ENCODE measurements at regions not wholly inside any gene's neighbourhood (a gene's known extent, or its start where the extent isn't known, plus 50 kb on each side); places are given as distances from the start of the nearest gene placed in this dataset.
A peak's percentile ranks its signal among the peaks of the same experiment; 100 is the strongest.

DNA sequence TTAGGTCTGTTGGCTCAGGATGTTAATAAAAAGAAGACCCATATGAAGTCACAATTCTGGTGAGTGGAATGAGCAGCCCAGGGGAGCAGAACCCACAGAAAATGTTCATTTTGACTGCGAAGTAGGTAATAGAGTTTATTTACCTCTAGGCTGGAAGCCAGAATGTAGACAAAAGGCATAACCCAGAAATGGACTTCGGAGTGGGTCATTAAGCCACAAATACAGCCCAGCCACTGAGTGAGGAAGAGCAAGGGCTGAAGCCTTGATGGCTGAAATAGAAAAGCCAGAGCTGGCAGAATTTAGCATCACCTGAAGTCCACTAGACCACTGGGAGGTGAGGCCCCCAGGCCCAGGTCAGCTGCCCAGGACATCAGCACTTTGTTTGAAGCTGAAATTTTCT, 168.0 kb downstream of the NXNL2 start:
- ChIA-PET CTCF (no interaction called here), POLR2A (no interaction called here)
- H3K4me1 ChIP-seq (ENCODE audit: control insufficient read depth in 1 of 2, insufficient read depth in 2 of 2, low read depth in 1 of 2, low read length in 1 of 2), result peaks cover 0 to 2% of the 10 kb centered on the region in 2 experiments; a peak in 1 of 4 replicates
- H3K27me3 ChIP-seq (ENCODE audit: insufficient read depth), result no peaks in the 10 kb centered on the region
- no peak overlapping the region for H3K9ac ChIP-seq
- H3K36me3 ChIP-seq (replicated peaks in 1 of 2; ENCODE audit: control insufficient read depth in 1 of 2, insufficient read depth in 2 of 2, low read length in 1 of 2), result no peaks in the 10 kb centered on the region
- WGBS (ENCODE audit: low lambda C conversion rate), result 74% methylated on average over 2 of the region's 2 CpGs
- no peak for TF ChIP-seq MAX (IDR thresholded peaks at IDR 0.05; ENCODE audit: low read depth)
- TF ChIP-seq CHD2 (IDR thresholded peaks at IDR 0.05; ENCODE audit: low read length, partially characterized antibody), result no peak
- no peak for TF ChIP-seq EZH2phosphoT487 (IDR thresholded peaks at IDR 0.05; ENCODE audit: borderline replicate concordance, low read depth)
- no peak for TF ChIP-seq NRF1 (IDR thresholded peaks at IDR 0.05; ENCODE audit: low read depth, low read length)
- no peak for TF ChIP-seq EP300 (IDR thresholded peaks at IDR 0.05; ENCODE audit: borderline replicate concordance in 1 of 2, low read depth in 1 of 2, low read length in 1 of 2)
- no peak for TF ChIP-seq RCOR1 (IDR thresholded peaks at IDR 0.05; ENCODE audit: low read length)
- no peak for TF ChIP-seq FOSL2 (IDR thresholded peaks at IDR 0.05; ENCODE audit: borderline replicate concordance, low read depth)
- H4K20me1 ChIP-seq (ENCODE audit: insufficient read depth), result no peaks in the 10 kb centered on the region
- H2AFZ ChIP-seq (ENCODE audit: low read depth), result no peak overlapping the region
- H3K9me2 ChIP-seq, result no peaks in the 10 kb centered on the region
- DNase-seq, result no peak
- no peak overlapping the region for H3K27ac ChIP-seq (ENCODE audit: low read depth in 2 of 2, low read length in 1 of 2)
- no peak overlapping the region for H3K4me2 ChIP-seq
- H3K79me2 ChIP-seq (ENCODE audit: insufficient read depth), result no peaks in the 10 kb centered on the region
- no peak overlapping the region for H3K4me3 ChIP-seq (ENCODE audit: low read depth in 2 of 2, low read length in 1 of 2)
- H3F3A ChIP-seq (replicated peaks; ENCODE audit: insufficient read depth), result no peaks in the 10 kb centered on the region
- no peaks in the 10 kb centered on the region for H3K9me3 ChIP-seq

DNA sequence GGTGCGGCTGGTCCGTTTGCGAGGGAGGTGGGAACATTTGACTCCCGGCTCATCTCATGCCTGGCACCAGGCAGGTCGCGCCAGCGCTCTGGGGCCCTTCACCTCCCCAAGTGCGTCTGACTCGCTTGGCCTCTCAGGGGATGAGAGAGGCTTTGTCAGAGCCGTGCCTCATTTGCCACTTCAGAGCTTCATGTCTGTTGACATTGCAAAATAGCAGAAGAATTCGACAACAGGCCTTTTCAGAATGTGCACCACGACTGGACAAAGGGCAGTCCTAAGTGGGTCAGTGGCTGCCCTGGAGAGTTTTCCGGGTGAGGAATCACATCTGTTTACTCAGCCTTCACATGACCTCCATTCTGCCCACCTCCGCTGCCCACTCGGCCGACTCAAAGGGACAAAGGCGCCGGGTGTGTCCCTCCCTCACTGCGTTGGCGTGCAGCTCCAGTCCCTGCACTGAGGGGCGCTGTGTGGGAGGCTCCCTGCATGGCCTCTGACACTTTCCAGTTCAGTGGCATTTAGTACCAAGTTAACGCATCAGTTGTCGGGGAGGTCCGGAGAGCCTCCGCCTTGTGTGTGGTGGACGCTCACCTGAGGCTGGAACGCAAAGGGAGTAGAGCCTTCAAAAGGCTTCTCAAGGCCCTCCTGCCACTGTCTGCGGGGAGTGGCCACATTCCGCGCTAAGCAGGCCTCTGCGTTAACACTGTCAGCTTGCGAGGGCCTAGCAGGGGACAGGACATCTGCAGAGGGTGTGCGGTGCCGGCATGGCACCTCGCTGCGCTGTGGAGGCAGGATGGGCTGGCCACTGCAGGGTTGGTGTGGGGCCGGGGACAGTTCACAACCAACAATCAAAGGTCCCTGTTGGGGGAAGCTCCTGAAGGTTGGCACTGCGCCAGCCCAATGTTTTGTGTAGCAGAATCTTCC, 171.5 kb downstream of the NXNL2 start:
- POLR2A ChIA-PET, result no interaction called here
- peak; percentile 41 for DNase-seq
- Histone ChIP-seq H4K20me1 (ENCODE audit: insufficient read depth) (no peaks in the 10 kb centered on the region), H3K27me3 (ENCODE audit: insufficient read depth) (no peaks in the 10 kb centered on the region), H3K4me3 (ENCODE audit: low read depth in 2 of 2, low read length in 1 of 2) (no peak overlapping the region), H3K79me2 (ENCODE audit: insufficient read depth) (no peaks in the 10 kb centered on the region), H3K27ac (ENCODE audit: low read depth in 2 of 2, low read length in 1 of 2) (no peak overlapping the region), H3K4me1 (ENCODE audit: control insufficient read depth in 1 of 2, insufficient read depth in 2 of 2, low read depth in 1 of 2, low read length in 1 of 2) (peaks cover 0 to 2% of the 10 kb centered on the region in 2 experiments; a peak in 1 of 4 replicates), H3K4me2 (no peak overlapping the region), H3K36me3 (replicated peaks in 1 of 2; ENCODE audit: control insufficient read depth in 1 of 2, insufficient read depth in 2 of 2, low read length in 1 of 2) (no peaks in the 10 kb centered on the region), H3F3A (replicated peaks; ENCODE audit: insufficient read depth) (no peaks in the 10 kb centered on the region), H3K9me2 (no peaks in the 10 kb centered on the region), H3K9ac (no peak overlapping the region), H3K9me3 (no peaks in the 10 kb centered on the region), H2AFZ (ENCODE audit: low read depth) (no peak overlapping the region)
- CTCF ChIA-PET, result interaction anchor here (0.6 kb wide), 1 partner anchor 162 kb away, joined by 3 read pairs; no protein-coding TSS in a partner anchor
- 71% methylated on average over 16 of the region's 38 CpGs for WGBS (ENCODE audit: low lambda C conversion rate)
- TF ChIP-seq POLR2AphosphoS5 (IDR thresholded peaks at IDR 0.05; ENCODE audit: low read depth, low read length) (no peak), FOSL2 (IDR thresholded peaks at IDR 0.05; ENCODE audit: borderline replicate concordance, low read depth) (no peak), TAF1 (IDR thresholded peaks at IDR 0.05; ENCODE audit: borderline replicate concordance, low read depth, low read length) (no peak), MXI1 (IDR thresholded peaks at IDR 0.05; ENCODE audit: low read depth, low read length) (no peak), RCOR1 (IDR thresholded peaks at IDR 0.05; ENCODE audit: low read length) (no peak), FOXJ3 (CRISPR knock-in tag; IDR thresholded peaks at IDR 0.05) (no peak), YY1 (IDR thresholded peaks at IDR 0.05; ENCODE audit: low read depth) (no peak), IRF3 (IDR thresholded peaks at IDR 0.05; ENCODE audit: low read depth, low read length) (no peak), FOXM1 (IDR thresholded peaks at IDR 0.05; ENCODE audit: low read depth) (no peak), NFIC (IDR thresholded peaks at IDR 0.05; ENCODE audit: borderline replicate concordance) (no peak), MEF2A (IDR thresholded peaks at IDR 0.05; ENCODE audit: borderline replicate concordance, low read depth) (no peak)
- TF ChIP-seq, protein P1, sequence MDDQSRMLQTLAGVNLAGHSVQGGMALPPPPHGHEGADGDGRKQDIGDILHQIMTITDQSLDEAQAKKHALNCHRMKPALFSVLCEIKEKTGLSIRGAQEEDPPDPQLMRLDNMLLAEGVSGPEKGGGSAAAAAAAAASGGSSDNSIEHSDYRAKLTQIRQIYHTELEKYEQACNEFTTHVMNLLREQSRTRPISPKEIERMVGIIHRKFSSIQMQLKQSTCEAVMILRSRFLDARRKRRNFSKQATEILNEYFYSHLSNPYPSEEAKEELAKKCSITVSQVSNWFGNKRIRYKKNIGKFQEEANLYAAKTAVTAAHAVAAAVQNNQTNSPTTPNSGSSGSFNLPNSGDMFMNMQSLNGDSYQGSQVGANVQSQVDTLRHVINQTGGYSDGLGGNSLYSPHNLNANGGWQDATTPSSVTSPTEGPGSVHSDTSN (IDR thresholded peaks at IDR 0.05), result no peak
- TF ChIP-seq, protein P2, sequence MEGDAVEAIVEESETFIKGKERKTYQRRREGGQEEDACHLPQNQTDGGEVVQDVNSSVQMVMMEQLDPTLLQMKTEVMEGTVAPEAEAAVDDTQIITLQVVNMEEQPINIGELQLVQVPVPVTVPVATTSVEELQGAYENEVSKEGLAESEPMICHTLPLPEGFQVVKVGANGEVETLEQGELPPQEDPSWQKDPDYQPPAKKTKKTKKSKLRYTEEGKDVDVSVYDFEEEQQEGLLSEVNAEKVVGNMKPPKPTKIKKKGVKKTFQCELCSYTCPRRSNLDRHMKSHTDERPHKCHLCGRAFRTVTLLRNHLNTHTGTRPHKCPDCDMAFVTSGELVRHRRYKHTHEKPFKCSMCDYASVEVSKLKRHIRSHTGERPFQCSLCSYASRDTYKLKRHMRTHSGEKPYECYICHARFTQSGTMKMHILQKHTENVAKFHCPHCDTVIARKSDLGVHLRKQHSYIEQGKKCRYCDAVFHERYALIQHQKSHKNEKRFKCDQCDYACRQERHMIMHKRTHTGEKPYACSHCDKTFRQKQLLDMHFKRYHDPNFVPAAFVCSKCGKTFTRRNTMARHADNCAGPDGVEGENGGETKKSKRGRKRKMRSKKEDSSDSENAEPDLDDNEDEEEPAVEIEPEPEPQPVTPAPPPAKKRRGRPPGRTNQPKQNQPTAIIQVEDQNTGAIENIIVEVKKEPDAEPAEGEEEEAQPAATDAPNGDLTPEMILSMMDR (IDR thresholded peaks at IDR 0.05), result no peak
- TF ChIP-seq, protein P3, sequence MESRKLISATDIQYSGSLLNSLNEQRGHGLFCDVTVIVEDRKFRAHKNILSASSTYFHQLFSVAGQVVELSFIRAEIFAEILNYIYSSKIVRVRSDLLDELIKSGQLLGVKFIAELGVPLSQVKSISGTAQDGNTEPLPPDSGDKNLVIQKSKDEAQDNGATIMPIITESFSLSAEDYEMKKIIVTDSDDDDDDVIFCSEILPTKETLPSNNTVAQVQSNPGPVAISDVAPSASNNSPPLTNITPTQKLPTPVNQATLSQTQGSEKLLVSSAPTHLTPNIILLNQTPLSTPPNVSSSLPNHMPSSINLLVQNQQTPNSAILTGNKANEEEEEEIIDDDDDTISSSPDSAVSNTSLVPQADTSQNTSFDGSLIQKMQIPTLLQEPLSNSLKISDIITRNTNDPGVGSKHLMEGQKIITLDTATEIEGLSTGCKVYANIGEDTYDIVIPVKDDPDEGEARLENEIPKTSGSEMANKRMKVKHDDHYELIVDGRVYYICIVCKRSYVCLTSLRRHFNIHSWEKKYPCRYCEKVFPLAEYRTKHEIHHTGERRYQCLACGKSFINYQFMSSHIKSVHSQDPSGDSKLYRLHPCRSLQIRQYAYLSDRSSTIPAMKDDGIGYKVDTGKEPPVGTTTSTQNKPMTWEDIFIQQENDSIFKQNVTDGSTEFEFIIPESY (IDR thresholded peaks at IDR 0.05; ENCODE audit: borderline replicate concordance, low read depth), result no peak
